Fibroblast of villous mesenchyme (primary cell): ENCODE measurements at regions not wholly inside any gene's neighbourhood (a gene's known extent, or its start where the extent isn't known, plus 50 kb on each side); places are given as distances from the start of the nearest gene placed in this dataset.

Source experiments
- DNase-seq: peaks from one replicate; pipeline ENCODE4 v3.0.0-alpha.2; 2010; ENCODE audit warnings: low read depth
- H3K4me3 ChIP-seq: 2 replicates; pipeline ENCODE4 v1.5.1; 2011; ENCODE audit warnings: low read depth, mild to moderate bottlenecking, low read length
- TF ChIP-seq, protein P1 (sequence below): IDR thresholded peaks from 2 replicates; pipeline ENCODE4 v1.5.1; 2012; ENCODE audit warnings: low read depth, mild to moderate bottlenecking, low read length; ENCODE audit not compliant: insufficient read depth

- no peak for DNase-seq
- TF ChIP-seq, protein P1, sequence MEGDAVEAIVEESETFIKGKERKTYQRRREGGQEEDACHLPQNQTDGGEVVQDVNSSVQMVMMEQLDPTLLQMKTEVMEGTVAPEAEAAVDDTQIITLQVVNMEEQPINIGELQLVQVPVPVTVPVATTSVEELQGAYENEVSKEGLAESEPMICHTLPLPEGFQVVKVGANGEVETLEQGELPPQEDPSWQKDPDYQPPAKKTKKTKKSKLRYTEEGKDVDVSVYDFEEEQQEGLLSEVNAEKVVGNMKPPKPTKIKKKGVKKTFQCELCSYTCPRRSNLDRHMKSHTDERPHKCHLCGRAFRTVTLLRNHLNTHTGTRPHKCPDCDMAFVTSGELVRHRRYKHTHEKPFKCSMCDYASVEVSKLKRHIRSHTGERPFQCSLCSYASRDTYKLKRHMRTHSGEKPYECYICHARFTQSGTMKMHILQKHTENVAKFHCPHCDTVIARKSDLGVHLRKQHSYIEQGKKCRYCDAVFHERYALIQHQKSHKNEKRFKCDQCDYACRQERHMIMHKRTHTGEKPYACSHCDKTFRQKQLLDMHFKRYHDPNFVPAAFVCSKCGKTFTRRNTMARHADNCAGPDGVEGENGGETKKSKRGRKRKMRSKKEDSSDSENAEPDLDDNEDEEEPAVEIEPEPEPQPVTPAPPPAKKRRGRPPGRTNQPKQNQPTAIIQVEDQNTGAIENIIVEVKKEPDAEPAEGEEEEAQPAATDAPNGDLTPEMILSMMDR, result no peak
- H3K4me3 ChIP-seq, result no peak overlapping the region
Measured at GRCh38 chrX:75673468-75673867, 111.6 kb downstream of the MAGEE2 start.

GRCh38 chrX:75655627-75656026 is 129.4 kb downstream of the MAGEE2 start:
- TF ChIP-seq, protein P1, result no peak
- DNase-seq, result no peak

DNA sequence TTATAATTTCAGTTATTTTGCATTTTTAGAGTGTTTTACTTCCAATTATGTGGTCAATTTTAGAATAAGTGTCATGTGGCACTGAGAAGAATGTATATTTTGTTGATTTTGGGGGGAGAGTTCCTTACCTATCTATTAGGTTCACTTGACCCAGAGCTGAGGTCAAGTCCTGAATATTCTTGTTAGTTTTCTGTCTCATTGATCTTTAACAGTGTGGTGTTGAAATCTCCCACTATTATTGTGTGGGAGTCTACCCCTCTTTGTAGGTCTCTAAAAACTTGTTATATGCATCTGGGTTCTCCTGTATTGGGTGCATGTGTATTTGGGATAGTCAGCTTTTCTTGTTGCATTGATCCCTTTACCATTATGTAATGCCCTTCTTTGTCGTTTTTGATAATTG is 127.0 kb upstream of the ZDHHC15 start:
- H3K4me3 ChIP-seq, result no peak overlapping the region
- TF ChIP-seq, protein P1, result no peak
- DNase-seq, result no peak

More at GRCh38 chrX:75655627-75656026, 129.4 kb downstream of the MAGEE2 start:
- H3K4me3 ChIP-seq, result no peak overlapping the region

- no peak overlapping the region for H3K4me3 ChIP-seq
- TF ChIP-seq, protein P1, result no peak
- DNase-seq, result no peak
Measured at GRCh38 chrX:75648803-75649588, 126.2 kb upstream of the ZDHHC15 start.

DNA sequence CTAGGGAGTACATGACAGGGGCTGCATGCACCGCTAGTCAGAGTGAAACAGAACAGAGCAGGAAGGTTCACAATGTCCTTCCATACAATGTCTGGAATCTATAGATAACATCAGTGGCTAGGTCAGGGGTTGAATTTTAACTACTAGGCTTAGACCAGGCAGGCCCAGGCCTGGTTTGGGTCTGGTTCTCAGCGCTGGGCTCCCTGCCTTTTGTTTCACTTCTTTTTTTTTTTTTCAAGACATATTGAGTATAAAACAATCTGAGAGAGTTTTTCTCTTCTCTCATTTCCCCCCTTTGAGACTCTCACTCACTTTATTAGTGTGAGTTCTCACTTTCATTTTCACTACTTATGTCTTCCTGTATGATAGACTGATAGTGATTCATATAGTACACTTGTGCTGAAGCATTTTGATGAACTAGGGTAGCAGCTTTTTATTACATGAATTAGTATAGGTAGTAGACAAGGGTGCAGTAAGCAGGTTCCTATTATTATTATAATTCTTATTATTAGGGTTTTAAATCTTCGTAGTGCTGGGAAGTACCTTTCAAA is 120.0 kb upstream of the ZDHHC15 start:
- no peak overlapping the region for H3K4me3 ChIP-seq
- no peak for DNase-seq
- TF ChIP-seq, protein P1, result no peak

DNA sequence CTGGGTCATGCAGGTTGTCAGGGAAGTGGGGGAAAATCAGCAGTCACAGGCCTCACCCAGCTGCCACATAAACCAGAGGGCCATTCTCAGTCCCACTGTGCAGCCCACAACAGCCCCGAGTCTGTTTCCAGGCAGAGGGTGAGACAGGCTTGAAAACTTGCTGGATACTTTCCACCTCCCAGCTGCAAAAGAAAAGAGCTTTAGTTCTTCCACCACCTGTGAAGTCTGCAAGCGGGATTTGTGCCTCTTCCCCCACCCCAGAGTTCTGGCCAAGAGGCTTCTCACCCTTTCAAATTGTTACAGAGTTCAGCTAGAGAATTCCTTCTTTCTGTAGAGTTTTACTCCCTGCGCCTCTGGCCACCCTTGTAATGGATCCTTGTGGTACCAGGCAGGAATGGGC is 115.5 kb upstream of the ZDHHC15 start:
- no peak for DNase-seq
- TF ChIP-seq, protein P1, result no peak

More for the DNA sequence above, 115.5 kb upstream of the ZDHHC15 start:
- H3K4me3 ChIP-seq, result no peak overlapping the region
